Fibroblast of pulmonary artery (primary cell): ENCODE measurements at regions not wholly inside any gene's neighbourhood (a gene's known extent, or its start where the extent isn't known, plus 50 kb on each side); places are given as distances from the start of the nearest gene placed in this dataset.

Experiments used
- DNase-seq: peaks from one replicate; pipeline ENCODE4 v3.0.0-alpha.2; 2010; ENCODE audit warnings: low read depth
- H3K4me3 ChIP-seq: replicated peaks from 2 replicates; pipeline ENCODE4 v1.5.1; 2011; ENCODE audit warnings: low read depth, mild to moderate bottlenecking, control low read depth, low read length, moderate library complexity
- TF ChIP-seq, protein P1 (sequence below): IDR thresholded peaks from 2 replicates; pipeline ENCODE4 v1.5.1; 2011; ENCODE audit warnings: mild to moderate bottlenecking, control low read depth, low read length, inconsistent platforms; ENCODE audit errors: missing control alignments

DNA sequence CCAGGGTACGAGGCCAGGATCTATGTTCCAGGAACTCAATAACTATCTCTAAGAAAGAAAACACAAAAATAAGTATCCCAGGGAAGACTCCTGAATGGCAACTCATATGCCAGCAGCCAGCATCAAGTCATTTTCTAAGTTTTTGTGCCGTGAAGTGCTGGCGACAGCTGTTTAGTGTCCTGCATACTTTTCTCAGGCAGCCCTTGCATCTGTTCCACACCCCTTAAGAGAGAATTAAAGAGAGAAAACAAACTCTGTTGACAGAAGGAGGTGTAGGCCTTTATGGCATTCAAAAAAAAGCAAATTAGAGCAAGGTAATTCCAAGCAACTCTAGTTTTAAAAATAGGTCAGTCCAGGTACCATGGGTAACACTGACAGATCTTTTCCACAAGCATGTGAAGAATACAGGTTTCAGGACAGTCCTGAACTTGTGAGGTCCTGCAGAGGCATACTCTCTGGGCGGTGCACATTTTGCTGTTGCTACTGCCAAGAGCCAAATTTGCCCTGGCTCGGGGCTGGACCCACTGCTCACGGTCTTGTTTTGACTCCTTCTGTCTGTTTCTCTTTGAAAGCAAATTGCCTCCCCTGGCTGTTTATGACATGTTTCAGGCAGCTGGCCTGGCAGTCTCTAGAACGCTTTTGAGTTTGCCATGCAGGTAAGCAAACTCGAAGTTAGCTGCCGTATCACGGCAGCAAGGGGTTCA lies 252.1 kb upstream of the ADAMTS9 start:
- no peak for DNase-seq
- H3K4me3 ChIP-seq: no peak overlapping the region
- TF ChIP-seq, protein P1, sequence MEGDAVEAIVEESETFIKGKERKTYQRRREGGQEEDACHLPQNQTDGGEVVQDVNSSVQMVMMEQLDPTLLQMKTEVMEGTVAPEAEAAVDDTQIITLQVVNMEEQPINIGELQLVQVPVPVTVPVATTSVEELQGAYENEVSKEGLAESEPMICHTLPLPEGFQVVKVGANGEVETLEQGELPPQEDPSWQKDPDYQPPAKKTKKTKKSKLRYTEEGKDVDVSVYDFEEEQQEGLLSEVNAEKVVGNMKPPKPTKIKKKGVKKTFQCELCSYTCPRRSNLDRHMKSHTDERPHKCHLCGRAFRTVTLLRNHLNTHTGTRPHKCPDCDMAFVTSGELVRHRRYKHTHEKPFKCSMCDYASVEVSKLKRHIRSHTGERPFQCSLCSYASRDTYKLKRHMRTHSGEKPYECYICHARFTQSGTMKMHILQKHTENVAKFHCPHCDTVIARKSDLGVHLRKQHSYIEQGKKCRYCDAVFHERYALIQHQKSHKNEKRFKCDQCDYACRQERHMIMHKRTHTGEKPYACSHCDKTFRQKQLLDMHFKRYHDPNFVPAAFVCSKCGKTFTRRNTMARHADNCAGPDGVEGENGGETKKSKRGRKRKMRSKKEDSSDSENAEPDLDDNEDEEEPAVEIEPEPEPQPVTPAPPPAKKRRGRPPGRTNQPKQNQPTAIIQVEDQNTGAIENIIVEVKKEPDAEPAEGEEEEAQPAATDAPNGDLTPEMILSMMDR: no peak

GRCh38 chr3:64939309-64939708 lies 251.5 kb upstream of the ADAMTS9 start:
- TF ChIP-seq, protein P1: no peak
- no peak for DNase-seq
- H3K4me3 ChIP-seq: no peak overlapping the region

- no peak for DNase-seq
- no peak overlapping the region for H3K4me3 ChIP-seq
- TF ChIP-seq, protein P1: no peak
Measured at GRCh38 chr3:64936556-64936955, 248.8 kb upstream of the ADAMTS9 start.

DNA sequence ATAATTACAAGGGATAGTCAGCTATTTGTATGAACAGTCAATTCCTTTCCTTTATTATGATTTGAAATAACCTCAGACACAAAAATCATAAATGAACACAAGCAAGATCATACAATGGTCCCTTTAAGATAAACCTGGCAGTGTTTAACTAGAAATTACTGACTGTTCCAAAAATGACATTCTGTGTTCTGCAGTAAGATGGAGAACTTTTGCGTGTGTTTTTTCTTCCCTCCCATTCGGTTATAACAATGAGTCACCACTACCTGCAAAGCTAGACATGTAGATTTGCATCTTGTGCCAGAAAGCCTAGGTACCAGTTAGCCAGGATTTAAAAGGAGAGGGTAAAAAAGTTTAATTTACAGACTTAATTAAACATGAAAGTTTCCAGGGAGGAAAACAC lies 248.2 kb upstream of the ADAMTS9 start:
- DNase-seq: no peak
- no peak overlapping the region for H3K4me3 ChIP-seq
- TF ChIP-seq, protein P1: no peak

DNA sequence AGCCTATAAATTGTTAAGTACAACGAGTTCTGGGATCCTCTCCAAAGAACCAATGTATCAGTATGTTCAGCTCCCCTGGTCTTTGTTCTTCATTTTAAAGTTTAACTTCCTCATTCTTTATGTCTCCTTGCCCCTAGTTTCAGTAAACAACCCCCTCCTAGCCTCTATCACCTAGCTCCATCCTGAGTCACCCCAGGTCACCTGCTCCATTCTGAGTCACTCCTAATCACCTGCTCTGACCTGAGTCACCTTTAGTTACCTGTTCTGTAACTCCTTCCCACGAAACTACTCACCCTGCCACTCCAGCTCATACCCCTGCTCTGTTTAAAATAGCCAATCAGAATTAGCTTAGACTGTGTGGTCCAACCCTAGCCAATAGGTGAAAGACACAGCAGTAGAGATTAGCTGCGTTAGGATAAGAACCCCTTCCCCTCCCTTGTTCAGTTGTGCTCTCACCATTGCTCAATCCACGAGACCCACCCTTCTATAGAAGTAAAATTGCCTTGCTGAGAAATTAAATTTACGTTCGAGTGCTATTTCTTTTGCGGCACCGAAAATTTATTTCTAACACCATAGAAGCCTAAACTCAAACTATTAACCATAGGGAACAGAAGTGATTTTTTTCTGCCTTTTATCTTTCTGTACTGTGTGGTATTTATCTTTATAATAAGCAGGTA lies 245.0 kb upstream of the ADAMTS9 start:
- no peak for DNase-seq
- no peak overlapping the region for H3K4me3 ChIP-seq
- TF ChIP-seq, protein P1: no peak

GRCh38 chr3:64932016-64932518 lies 244.3 kb upstream of the ADAMTS9 start:
- DNase-seq: no peak
- TF ChIP-seq, protein P1: no peak
- no peak overlapping the region for H3K4me3 ChIP-seq

GRCh38 chr3:64930891-64931290 lies 243.1 kb upstream of the ADAMTS9 start:
- DNase-seq: no peak
- no peak overlapping the region for H3K4me3 ChIP-seq
- TF ChIP-seq, protein P1: no peak
